AG04450 (cell line): ENCODE measurements at regions not wholly inside any gene's neighbourhood (a gene's known extent, or its start where the extent isn't known, plus 50 kb on each side); places are given as distances from the start of the nearest gene placed in this dataset.

Experiments used
- CTCF ChIA-PET: fragments of 300-600, 350-600 bp; formaldehyde crosslinking; extraction: SDS; loops from one replicate; lab custom pipeline; 2022; ENCODE audit warnings: antibody characterized with exemption, inconsistent platforms; lab: Charles Lee
- POLR2A ChIA-PET: fragments of 350-600 bp; formaldehyde crosslinking; extraction: SDS; loops from one replicate; lab custom pipeline; 2021; ENCODE audit warnings: antibody characterized with exemption, inconsistent platforms; lab: Yijun Ruan, JAX
- DNase-seq: peaks from one replicate; pipeline ENCODE4 v3.0.0-alpha.2; 2011; ENCODE audit warnings: low read depth, low spot score
- H3K27ac ChIP-seq: one replicate; pipeline ENCODE4 v1.5.1; 2012; ENCODE audit warnings: low read depth, low read length, control low read depth
- H3K27me3 ChIP-seq: one replicate; pipeline ENCODE4 v1.6.0; 2012; ENCODE audit warnings: low read length; ENCODE audit not compliant: control insufficient read depth, insufficient read depth
- H3K4me3 ChIP-seq: 2 replicates; pipeline ENCODE4 v1.5.1; 2011; ENCODE audit warnings: mild to moderate bottlenecking, low read depth, low read length, control low read depth
- H3K9me3 ChIP-seq: 2 replicates; pipeline ENCODE4 v1.5.1; 2012; ENCODE audit warnings: low read length; ENCODE audit not compliant: control insufficient read depth, insufficient read depth
- CTCF ChIP-seq: IDR thresholded peaks from 2 replicates; pipeline ENCODE4 v1.5.1; 2011; ENCODE audit warnings: low read depth, low read length, control low read depth, inconsistent platforms

- TF ChIP-seq CTCF, result no peak
- Histone ChIP-seq H3K27me3 (no peaks in the 10 kb centered on the region), H3K9me3 (no peaks in the 10 kb centered on the region), H3K27ac (no peak overlapping the region), H3K4me3 (no peak overlapping the region)
- POLR2A ChIA-PET, result no interaction called here
- CTCF ChIA-PET, result no interaction called here
- DNase-seq, result no peak
These were observed 212.6 kb downstream of the BARHL2 start for GRCh38 chr1:90504509-90504908.

- Histone ChIP-seq H3K27me3 (no peaks in the 10 kb centered on the region), H3K27ac (no peak overlapping the region), H3K9me3 (no peaks in the 10 kb centered on the region), H3K4me3 (no peak overlapping the region)
- ChIA-PET CTCF (no interaction called here), POLR2A (no interaction called here)
- no peak for TF ChIP-seq CTCF
- DNase-seq, result no peak
These were observed 214.4 kb downstream of the BARHL2 start for GRCh38 chr1:90502696-90503095.

DNA sequence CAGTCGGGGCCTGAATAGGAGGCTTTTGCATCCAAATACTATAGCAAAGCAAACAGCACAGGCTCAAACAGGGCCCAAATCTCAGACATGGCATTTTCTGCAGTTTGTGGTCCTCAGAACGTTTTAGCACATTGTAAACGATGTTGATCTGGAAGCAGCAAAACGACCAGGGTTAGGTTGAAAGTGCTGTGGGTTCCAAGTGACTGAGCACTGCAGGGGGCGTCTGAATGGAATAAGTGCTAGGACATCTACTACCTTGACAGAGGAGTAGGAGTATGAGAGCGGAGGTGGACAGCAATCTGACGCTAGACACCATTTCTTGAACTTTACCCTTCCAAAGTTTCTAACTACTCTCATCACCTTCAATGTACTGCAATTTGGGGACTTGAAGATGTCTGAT, 214.9 kb downstream of the BARHL2 start:
- Histone ChIP-seq H3K4me3 (no peak overlapping the region), H3K27me3 (no peaks in the 10 kb centered on the region), H3K27ac (no peak overlapping the region), H3K9me3 (no peaks in the 10 kb centered on the region)
- POLR2A ChIA-PET, result no interaction called here
- TF ChIP-seq CTCF, result no peak
- CTCF ChIA-PET, result no interaction called here
- DNase-seq, result no peak

DNA sequence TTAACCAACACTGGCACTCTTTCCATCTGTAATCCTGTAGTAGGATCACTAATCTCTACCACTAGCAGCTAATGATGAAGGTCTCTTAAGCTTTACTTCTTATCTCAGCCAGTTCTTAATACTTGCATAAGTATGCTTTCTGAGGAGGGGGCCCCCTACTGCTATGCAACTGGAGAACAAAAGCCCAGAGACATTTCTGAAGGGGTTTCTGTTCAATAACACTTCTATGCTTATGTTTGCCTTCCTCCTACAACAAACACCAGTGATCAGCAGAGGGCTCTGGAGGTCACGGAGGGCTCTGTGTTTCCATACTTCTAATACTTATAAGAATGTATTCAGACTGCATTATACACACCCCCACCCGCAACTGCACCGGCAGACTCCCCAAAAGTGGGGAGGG, 215.8 kb downstream of the BARHL2 start:
- Histone ChIP-seq H3K4me3 (no peak overlapping the region), H3K9me3 (no peaks in the 10 kb centered on the region), H3K27me3 (no peaks in the 10 kb centered on the region), H3K27ac (no peak overlapping the region)
- TF ChIP-seq CTCF, result no peak
- ChIA-PET CTCF (interaction anchor here (0.6 kb wide), 1 partner anchor 781 kb away, joined by 3 read pairs; no protein-coding TSS in a partner anchor), POLR2A (no interaction called here)
- no peak for DNase-seq

DNA sequence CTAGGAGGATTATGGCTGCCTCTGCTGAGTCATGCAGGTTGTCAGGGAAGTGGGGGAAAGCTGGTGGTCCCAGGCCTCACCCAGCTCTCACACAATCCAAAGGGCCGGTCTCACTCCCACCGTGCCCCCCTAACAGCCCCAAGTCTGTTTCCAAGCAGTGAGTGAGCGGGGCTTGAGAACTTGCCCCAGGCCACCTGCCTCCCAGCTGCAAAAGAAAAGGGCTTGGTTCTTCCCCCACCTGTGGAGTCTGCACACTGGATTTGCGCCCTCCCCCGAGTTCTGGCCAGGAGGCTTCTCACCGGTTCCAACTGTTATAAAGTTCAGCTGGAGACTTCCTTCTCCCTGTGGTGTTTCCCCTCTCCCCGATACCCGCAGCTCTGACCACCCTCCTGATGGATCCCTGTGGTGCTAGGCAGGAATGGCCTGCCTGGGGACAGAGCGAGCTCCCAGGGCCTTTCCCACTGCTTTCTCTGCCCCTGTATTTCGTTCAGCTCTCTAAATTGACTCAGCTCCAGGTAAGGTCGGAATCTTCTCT, 222.3 kb downstream of the BARHL2 start:
- POLR2A ChIA-PET, result no interaction called here
- CTCF ChIA-PET, result no interaction called here
- no peak for DNase-seq

More for the DNA sequence above, 222.3 kb downstream of the BARHL2 start:
- H3K27me3 ChIP-seq, result peaks cover 4% of the 10 kb centered on the region
- no peak overlapping the region for H3K4me3 ChIP-seq
- no peak overlapping the region for H3K27ac ChIP-seq
- H3K9me3 ChIP-seq, result no peaks in the 10 kb centered on the region
- no peak for TF ChIP-seq CTCF
